ENCODE measurements at regions not wholly inside any gene's neighbourhood (a gene's known extent, or its start where the extent isn't known, plus 50 kb on each side); places are given as distances from the start of the nearest gene placed in this dataset.

GRCh38 chr17:52505601-52506000 is 347.1 kb upstream of the CA10 start:
- TF ChIP-seq CTCF (IDR thresholded peaks at IDR 0.05): no peak
- no peak for TF ChIP-seq POLR2A (IDR thresholded peaks at IDR 0.05)

All from thyroid gland (tissue), 4 donors.